ENCODE measurements at regions not wholly inside any gene's neighbourhood (a gene's known extent, or its start where the extent isn't known, plus 50 kb on each side); places are given as distances from the start of the nearest gene placed in this dataset.

DNA sequence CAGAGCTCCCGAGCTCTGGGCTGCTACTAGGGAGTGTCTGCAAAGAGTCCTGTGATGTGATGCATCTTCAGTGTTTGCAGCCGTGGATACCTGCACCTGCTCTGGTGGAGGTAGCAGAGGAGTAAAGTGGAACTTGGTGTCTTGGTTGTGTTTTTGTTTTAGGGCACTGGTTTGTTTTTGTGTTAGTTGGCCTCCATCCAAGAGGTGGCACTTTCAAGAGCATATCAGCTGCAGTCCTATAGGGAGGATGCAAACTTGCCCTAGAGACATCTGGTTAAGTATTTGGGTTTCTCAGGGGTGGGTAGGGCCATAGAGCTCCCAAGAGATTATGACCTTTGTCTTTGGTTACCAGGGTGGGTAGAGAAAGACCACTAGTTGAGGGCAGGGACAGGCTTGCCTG is 1249.0 kb upstream of the FAM98A start:
- DNase-seq = no peak
- Histone ChIP-seq H3K4me3 (replicated peaks in 1 of 3; ENCODE audit: low read depth in 2 of 3, low read length in 3 of 3) (no peak overlapping the region), H3K27ac (ENCODE audit: low read depth in 1 of 2, low read length in 2 of 2) (no peak overlapping the region), H3K27me3 (ENCODE audit: control insufficient read depth in 2 of 2, insufficient read depth in 2 of 2, low read length in 2 of 2) (no peaks in the 10 kb centered on the region), H3K9me3 (replicated peaks in 1 of 2; ENCODE audit: control insufficient read depth in 1 of 2, insufficient read depth in 1 of 2, low read length in 2 of 2) (no peaks in the 10 kb centered on the region), H3K9ac (ENCODE audit: insufficient read depth, low read length, poor library complexity, severe bottlenecking) (no peak overlapping the region), H3K4me1 (ENCODE audit: control insufficient read depth in 1 of 2, insufficient read depth in 2 of 2, low read length in 2 of 2) (no peaks in the 10 kb centered on the region), H3K36me3 (replicated peaks in 1 of 2; ENCODE audit: control insufficient read depth in 1 of 2, insufficient read depth in 2 of 2, low read length in 2 of 2) (no peaks in the 10 kb centered on the region), H2AFZ (ENCODE audit: insufficient read depth, low read depth, low read length, poor library complexity, severe bottlenecking) (no peak overlapping the region), H3K79me2 (ENCODE audit: insufficient read depth, low read length) (no peaks in the 10 kb centered on the region), H3K4me2 (replicated peaks; ENCODE audit: extremely low read depth, low read length, poor library complexity, severe bottlenecking) (no peak overlapping the region), H4K20me1 (ENCODE audit: insufficient read depth, low read length) (no peaks in the 10 kb centered on the region)
- TF ChIP-seq, protein P1, sequence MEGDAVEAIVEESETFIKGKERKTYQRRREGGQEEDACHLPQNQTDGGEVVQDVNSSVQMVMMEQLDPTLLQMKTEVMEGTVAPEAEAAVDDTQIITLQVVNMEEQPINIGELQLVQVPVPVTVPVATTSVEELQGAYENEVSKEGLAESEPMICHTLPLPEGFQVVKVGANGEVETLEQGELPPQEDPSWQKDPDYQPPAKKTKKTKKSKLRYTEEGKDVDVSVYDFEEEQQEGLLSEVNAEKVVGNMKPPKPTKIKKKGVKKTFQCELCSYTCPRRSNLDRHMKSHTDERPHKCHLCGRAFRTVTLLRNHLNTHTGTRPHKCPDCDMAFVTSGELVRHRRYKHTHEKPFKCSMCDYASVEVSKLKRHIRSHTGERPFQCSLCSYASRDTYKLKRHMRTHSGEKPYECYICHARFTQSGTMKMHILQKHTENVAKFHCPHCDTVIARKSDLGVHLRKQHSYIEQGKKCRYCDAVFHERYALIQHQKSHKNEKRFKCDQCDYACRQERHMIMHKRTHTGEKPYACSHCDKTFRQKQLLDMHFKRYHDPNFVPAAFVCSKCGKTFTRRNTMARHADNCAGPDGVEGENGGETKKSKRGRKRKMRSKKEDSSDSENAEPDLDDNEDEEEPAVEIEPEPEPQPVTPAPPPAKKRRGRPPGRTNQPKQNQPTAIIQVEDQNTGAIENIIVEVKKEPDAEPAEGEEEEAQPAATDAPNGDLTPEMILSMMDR (IDR thresholded peaks at IDR 0.05) = no peak
- no peaks in the 10 kb centered on the region for H3K36me3 Mint-ChIP-seq
- H3K27ac Mint-ChIP-seq = no peak overlapping the region
- H3K9me3 Mint-ChIP-seq = peaks cover 0 to 11% (median 2%) of the 10 kb centered on the region in 7 donors
- WGBS (ENCODE audit: insufficient coverage) = 77% methylated on average over 2 of the region's 2 CpGs
- H3K4me3 Mint-ChIP-seq = no peak overlapping the region
- intact Hi-C loops (cut with micrococcal nuclease) = no loop called here
- H3K4me1 Mint-ChIP-seq = peaks cover 13% of the 10 kb centered on the region
- H3K27me3 Mint-ChIP-seq (ENCODE audit: low read depth in 3 of 3) = no peaks in the 10 kb centered on the region

- Histone ChIP-seq H3K4me2 (replicated peaks; ENCODE audit: extremely low read depth, low read length, poor library complexity, severe bottlenecking) (no peak overlapping the region), H3K4me1 (ENCODE audit: control insufficient read depth in 1 of 2, insufficient read depth in 2 of 2, low read length in 2 of 2) (no peaks in the 10 kb centered on the region), H3K27me3 (ENCODE audit: control insufficient read depth in 2 of 2, insufficient read depth in 2 of 2, low read length in 2 of 2) (no peaks in the 10 kb centered on the region), H3K9ac (ENCODE audit: insufficient read depth, low read length, poor library complexity, severe bottlenecking) (no peak overlapping the region), H3K9me3 (replicated peaks in 1 of 2; ENCODE audit: control insufficient read depth in 1 of 2, insufficient read depth in 1 of 2, low read length in 2 of 2) (no peaks in the 10 kb centered on the region), H4K20me1 (ENCODE audit: insufficient read depth, low read length) (no peaks in the 10 kb centered on the region), H2AFZ (ENCODE audit: insufficient read depth, low read depth, low read length, poor library complexity, severe bottlenecking) (no peak overlapping the region), H3K79me2 (ENCODE audit: insufficient read depth, low read length) (no peaks in the 10 kb centered on the region), H3K27ac (ENCODE audit: low read depth in 1 of 2, low read length in 2 of 2) (no peak overlapping the region), H3K4me3 (replicated peaks in 1 of 3; ENCODE audit: low read depth in 2 of 3, low read length in 3 of 3) (no peak overlapping the region), H3K36me3 (replicated peaks in 1 of 2; ENCODE audit: control insufficient read depth in 1 of 2, insufficient read depth in 2 of 2, low read length in 2 of 2) (no peaks in the 10 kb centered on the region)
- Mint-ChIP-seq H3K9me3 (peaks cover 0 to 11% (median 2%) of the 10 kb centered on the region in 7 donors), H3K27ac (no peak overlapping the region), H3K36me3 (no peaks in the 10 kb centered on the region), H3K4me3 (no peak overlapping the region), H3K4me1 (peaks cover 9% of the 10 kb centered on the region), H3K27me3 (ENCODE audit: low read depth in 3 of 3) (no peaks in the 10 kb centered on the region)
- TF ChIP-seq, protein P1 (IDR thresholded peaks at IDR 0.05) = no peak
- intact Hi-C loops (cut with micrococcal nuclease) = no loop called here
- DNase-seq = no peak
Observed at GRCh38 chr2:34844629-34845028, 1245.5 kb upstream of the FAM98A start.

Data from CD14-positive monocyte (primary cell).